Activated CD8-positive, alpha-beta memory T cell treated with anti-CD3 and anti-CD28 coated beads for 4 hours (primary cell): ENCODE measurements at regions not wholly inside any gene's neighbourhood (a gene's known extent, or its start where the extent isn't known, plus 50 kb on each side); places are given as distances from the start of the nearest gene placed in this dataset.

Experiments used
- DNase-seq, 2 donors: peaks; one replicate each; pipeline ENCODE4 v3.0.0-alpha.2; 2020; ENCODE audit warnings: low read depth in 2 of 2

- DNase-seq, result no peak
These were observed 97.9 kb upstream of the GYPC start for GRCh38 chr2:126558029-126558428.

- DNase-seq, result no peak
These were observed 87.2 kb upstream of the GYPC start for GRCh38 chr2:126568734-126569133.

- no peak for DNase-seq
These were observed 84.6 kb upstream of the GYPC start for GRCh38 chr2:126571403-126571802.

GRCh38 chr2:126575631-126576030 is 80.3 kb upstream of the GYPC start:
- no peak for DNase-seq

DNA sequence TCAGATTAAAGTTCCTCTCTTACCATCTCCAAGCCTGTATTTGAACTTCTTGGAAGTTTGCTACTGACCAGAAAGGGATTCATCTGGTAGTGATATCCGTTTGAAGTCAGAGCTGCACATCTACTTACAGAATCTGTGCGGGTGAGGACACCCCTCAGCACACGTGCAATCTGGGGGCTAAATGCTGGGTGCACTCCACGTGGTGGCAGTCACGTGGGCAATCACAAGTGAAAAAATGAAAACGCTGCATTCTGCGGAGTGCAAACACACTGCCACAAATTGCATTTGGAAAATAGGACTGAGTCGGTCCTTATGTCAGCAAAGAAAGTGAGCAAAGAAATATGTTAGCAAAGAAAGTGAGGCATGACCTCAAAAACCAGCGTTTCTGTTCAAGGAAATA is 76.1 kb upstream of the GYPC start:
- DNase-seq, result no peak

- DNase-seq, result no peak
These were observed 69.6 kb upstream of the GYPC start for GRCh38 chr2:126586317-126586716.

DNA sequence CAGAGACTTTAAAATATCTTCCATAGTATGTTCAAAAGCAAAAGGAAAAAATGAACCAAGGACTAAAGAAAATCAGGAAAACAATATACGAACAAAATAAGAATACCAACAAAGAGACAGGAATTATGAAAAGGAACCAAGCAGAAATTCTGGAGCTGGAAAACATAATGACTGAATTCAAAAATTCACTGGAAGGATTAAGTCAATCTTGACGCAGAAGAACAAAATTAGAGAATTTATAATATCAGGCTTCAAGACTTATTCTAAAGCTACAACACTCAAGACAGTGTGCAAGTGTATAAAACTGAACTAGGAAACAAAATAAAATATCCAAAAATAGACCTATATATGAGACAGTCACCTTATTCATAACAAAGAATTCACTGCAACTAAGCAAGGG is 56.9 kb upstream of the GYPC start:
- DNase-seq, result no peak

GRCh38 chr2:126600742-126601141 is 55.2 kb upstream of the GYPC start:
- DNase-seq, result no peak

DNA sequence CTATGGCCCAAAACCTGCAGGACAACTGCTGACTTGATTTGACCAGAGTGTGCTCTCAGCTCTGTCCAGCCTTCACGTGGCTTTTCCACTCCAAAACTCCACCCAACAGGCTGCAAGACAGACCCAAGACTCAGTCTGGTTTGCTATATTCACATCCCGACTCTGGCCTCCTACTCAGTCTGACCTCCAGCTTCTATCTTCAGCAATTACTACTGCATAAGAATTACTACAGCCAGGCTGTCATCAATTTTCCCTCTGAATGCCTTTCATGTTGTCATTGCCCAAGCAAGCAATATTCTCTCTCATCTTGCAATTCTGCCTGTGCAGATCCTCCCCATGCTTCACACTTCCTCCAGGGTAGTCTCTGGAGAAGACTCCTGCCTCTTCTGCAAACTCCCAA is 53.6 kb upstream of the GYPC start:
- no peak for DNase-seq
